ENCODE measurements at regions not wholly inside any gene's neighbourhood (a gene's known extent, or its start where the extent isn't known, plus 50 kb on each side); places are given as distances from the start of the nearest gene placed in this dataset.
"Not testable (repeated sequence)": the region's sequence is repeated elsewhere in the genome, so short reads cannot be mapped to it uniquely, and the experiment has no call there.

DNA sequence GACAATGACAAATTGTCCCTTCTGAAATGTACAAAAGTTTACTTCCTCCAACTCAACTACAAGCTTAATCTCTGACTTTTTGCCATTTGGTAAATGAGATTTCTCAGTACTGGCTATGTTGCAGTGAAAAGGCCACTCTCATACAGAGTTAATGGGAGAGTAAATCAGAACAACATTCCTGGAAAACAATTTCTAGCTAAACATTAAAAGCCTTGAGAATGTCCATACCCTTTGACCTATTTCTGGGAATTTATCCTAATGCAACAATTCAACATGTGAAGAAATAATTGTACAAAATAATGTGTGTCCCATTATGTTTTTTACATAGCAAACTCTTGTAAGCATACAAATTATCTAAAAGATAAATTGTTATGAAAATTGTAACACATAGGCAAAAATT is 56.3 kb upstream of the SPEF2 start:
- Histone ChIP-seq H3K27me3 (ENCODE audit: control insufficient read depth, insufficient read depth, low read length) (no peaks in the 10 kb centered on the region), H3K27ac (ENCODE audit: low read depth, low read length) (no peak overlapping the region), H3K4me1 (ENCODE audit: control insufficient read depth, insufficient read depth, low read length) (no peaks in the 10 kb centered on the region), H3K9ac (ENCODE audit: low read length) (no peak overlapping the region), H3K36me3 (ENCODE audit: control insufficient read depth, insufficient read depth, low read length) (no peaks in the 10 kb centered on the region), H3K4me3 (ENCODE audit: low read length) (no peak overlapping the region)

- H3K4me1 ChIP-seq (ENCODE audit: control insufficient read depth, insufficient read depth, low read length): no peaks in the 10 kb centered on the region
- no peaks in the 10 kb centered on the region for H3K36me3 ChIP-seq (ENCODE audit: control insufficient read depth, insufficient read depth, low read length)
- H3K9ac ChIP-seq (ENCODE audit: low read length): no peak overlapping the region
- H3K4me3 ChIP-seq (ENCODE audit: low read length): no peak overlapping the region
- H3K27me3 ChIP-seq (ENCODE audit: control insufficient read depth, insufficient read depth, low read length): no peaks in the 10 kb centered on the region
- no peak overlapping the region for H3K27ac ChIP-seq (ENCODE audit: low read depth, low read length)
Observed at GRCh38 chr5:35557748-35558147, 59.9 kb upstream of the SPEF2 start.

DNA sequence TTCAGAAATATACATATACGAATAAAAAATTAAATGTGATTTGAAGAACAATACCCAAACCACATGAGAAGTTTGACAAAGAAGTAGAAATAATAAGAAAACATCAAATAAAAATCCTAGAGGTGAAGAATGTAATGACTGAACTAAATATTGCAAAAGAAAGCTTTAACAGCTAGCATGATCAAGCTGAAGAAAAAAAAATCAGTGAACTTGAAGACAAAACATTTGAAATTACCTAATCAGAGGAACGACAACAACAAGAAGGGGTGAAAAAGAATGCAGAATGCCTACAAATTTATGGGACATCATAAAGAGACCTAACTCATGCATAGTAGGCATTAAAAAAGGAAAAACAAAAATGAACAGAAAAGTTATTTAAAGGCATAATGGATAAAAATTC is 60.5 kb upstream of the SPEF2 start:
- no peak overlapping the region for H3K27ac ChIP-seq (ENCODE audit: low read depth, low read length)
- no peak overlapping the region for H3K9ac ChIP-seq (ENCODE audit: low read length)
- H3K27me3 ChIP-seq (ENCODE audit: control insufficient read depth, insufficient read depth, low read length): no peaks in the 10 kb centered on the region
- H3K4me3 ChIP-seq (ENCODE audit: low read length): no peak overlapping the region
- H3K36me3 ChIP-seq (ENCODE audit: control insufficient read depth, insufficient read depth, low read length): no peaks in the 10 kb centered on the region
- no peaks in the 10 kb centered on the region for H3K4me1 ChIP-seq (ENCODE audit: control insufficient read depth, insufficient read depth, low read length)

GRCh38 chr5:35554016-35554415 is 63.6 kb upstream of the SPEF2 start:
- H3K27ac ChIP-seq (ENCODE audit: low read depth, low read length): no peak overlapping the region
- no peaks in the 10 kb centered on the region for H3K4me1 ChIP-seq (ENCODE audit: control insufficient read depth, insufficient read depth, low read length)
- H3K4me3 ChIP-seq (ENCODE audit: low read length): no peak overlapping the region
- no peaks in the 10 kb centered on the region for H3K36me3 ChIP-seq (ENCODE audit: control insufficient read depth, insufficient read depth, low read length)
- no peaks in the 10 kb centered on the region for H3K27me3 ChIP-seq (ENCODE audit: control insufficient read depth, insufficient read depth, low read length)
- no peak overlapping the region for H3K9ac ChIP-seq (ENCODE audit: low read length)

- H3K27me3 ChIP-seq (ENCODE audit: control insufficient read depth, insufficient read depth, low read length): no peaks in the 10 kb centered on the region
- no peak overlapping the region for H3K4me3 ChIP-seq (ENCODE audit: low read length)
- no peaks in the 10 kb centered on the region for H3K36me3 ChIP-seq (ENCODE audit: control insufficient read depth, insufficient read depth, low read length)
- H3K4me1 ChIP-seq (ENCODE audit: control insufficient read depth, insufficient read depth, low read length): no peaks in the 10 kb centered on the region
- no peak overlapping the region for H3K9ac ChIP-seq (ENCODE audit: low read length)
- no peak overlapping the region for H3K27ac ChIP-seq (ENCODE audit: low read depth, low read length)
Observed at GRCh38 chr5:35545190-35545589, 72.5 kb upstream of the SPEF2 start.

DNA sequence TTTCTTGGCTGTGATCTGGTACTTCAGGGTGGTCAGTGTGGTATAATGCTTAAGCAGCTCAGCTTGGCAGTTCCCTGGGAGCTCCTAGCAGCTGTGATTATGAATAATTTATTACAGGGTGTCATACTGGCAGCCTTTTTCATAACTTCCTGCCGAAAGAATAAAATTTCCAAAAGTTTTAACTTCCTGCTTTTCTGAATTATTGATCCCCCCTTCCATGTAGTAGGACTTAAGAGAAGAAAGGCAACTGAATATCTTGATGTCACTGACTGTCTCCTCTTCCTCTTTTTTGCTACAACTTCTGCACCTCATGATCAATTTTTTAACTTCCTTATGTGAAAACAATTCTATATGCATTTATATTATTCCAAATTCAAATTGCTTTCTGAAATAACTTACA is 74.3 kb upstream of the SPEF2 start:
- Histone ChIP-seq H3K27me3 (ENCODE audit: control insufficient read depth, insufficient read depth, low read length) (no peaks in the 10 kb centered on the region), H3K4me1 (ENCODE audit: control insufficient read depth, insufficient read depth, low read length) (no peaks in the 10 kb centered on the region), H3K4me3 (ENCODE audit: low read length) (no peak overlapping the region), H3K36me3 (ENCODE audit: control insufficient read depth, insufficient read depth, low read length) (no peaks in the 10 kb centered on the region), H3K27ac (ENCODE audit: low read depth, low read length) (no peak overlapping the region), H3K9ac (ENCODE audit: low read length) (no peak overlapping the region)

GRCh38 chr5:35540002-35540401 is 77.7 kb upstream of the SPEF2 start:
- Histone ChIP-seq H3K4me1 (ENCODE audit: control insufficient read depth, insufficient read depth, low read length) (no peaks in the 10 kb centered on the region), H3K4me3 (ENCODE audit: low read length) (no peak overlapping the region), H3K36me3 (ENCODE audit: control insufficient read depth, insufficient read depth, low read length) (no peaks in the 10 kb centered on the region), H3K27ac (ENCODE audit: low read depth, low read length) (no peak overlapping the region), H3K9ac (ENCODE audit: low read length) (no peak overlapping the region), H3K27me3 (ENCODE audit: control insufficient read depth, insufficient read depth, low read length) (no peaks in the 10 kb centered on the region)

- H3K4me3 ChIP-seq (ENCODE audit: low read length): no peak overlapping the region
Observed at GRCh38 chr5:35538198-35538931, 79.3 kb upstream of the SPEF2 start.

DNA sequence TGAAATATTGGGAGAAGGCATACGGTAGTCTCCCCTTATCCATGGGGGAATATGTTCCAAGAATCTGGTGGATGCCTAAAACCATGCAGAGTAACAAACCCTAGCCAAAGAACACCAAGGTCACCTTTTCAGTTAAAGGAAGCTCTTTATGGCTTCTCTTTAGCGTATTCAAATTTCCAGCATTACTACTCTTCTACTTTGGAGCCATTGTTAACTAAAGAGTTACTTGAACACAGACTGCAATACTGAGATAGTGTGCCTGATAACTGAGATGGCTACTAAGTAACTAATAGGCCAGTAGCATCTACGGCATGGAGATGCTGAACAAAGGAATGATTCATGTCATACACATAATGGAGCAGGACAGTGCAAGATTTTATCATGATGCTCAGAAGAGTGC is 84.5 kb upstream of the SPEF2 start:
- no peak overlapping the region for H3K9ac ChIP-seq (ENCODE audit: low read length)
- H3K36me3 ChIP-seq (ENCODE audit: control insufficient read depth, insufficient read depth, low read length): no peaks in the 10 kb centered on the region
- H3K27me3 ChIP-seq (ENCODE audit: control insufficient read depth, insufficient read depth, low read length): no peaks in the 10 kb centered on the region
- H3K27ac ChIP-seq (ENCODE audit: low read depth, low read length): no peak overlapping the region
- no peaks in the 10 kb centered on the region for H3K4me1 ChIP-seq (ENCODE audit: control insufficient read depth, insufficient read depth, low read length)
- H3K4me3 ChIP-seq (ENCODE audit: low read length): no peak overlapping the region

More at GRCh38 chr5:35538198-35538931, 79.3 kb upstream of the SPEF2 start:
- no peaks in the 10 kb centered on the region for H3K27me3 ChIP-seq (ENCODE audit: control insufficient read depth, insufficient read depth, low read length)
- no peak overlapping the region for H3K9ac ChIP-seq (ENCODE audit: low read length)
- H3K4me1 ChIP-seq (ENCODE audit: control insufficient read depth, insufficient read depth, low read length): no peaks in the 10 kb centered on the region
- no peak overlapping the region for H3K27ac ChIP-seq (ENCODE audit: low read depth, low read length)
- no peaks in the 10 kb centered on the region for H3K36me3 ChIP-seq (ENCODE audit: control insufficient read depth, insufficient read depth, low read length)

DNA sequence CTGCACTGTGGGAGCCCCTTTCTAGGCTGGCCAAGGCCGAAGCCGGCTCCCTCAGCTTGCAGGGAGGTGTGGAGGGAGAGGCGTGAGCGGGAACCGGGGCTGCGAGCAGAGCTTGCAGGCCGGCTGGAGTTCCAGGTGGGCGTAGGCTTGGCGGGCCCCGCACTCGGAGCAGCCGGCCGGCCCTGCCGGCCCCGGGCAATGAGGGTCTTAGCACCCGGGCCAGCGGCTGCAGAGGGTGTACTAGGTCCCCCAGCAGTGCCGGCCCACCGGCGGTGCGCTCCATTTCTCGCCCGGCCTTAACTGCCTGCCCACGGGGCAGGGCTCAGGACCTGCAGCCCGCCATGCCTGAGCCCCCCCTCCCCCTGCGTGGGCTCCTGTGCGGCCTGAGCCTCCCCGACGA is 86.1 kb upstream of the SPEF2 start:
- H3K4me1 ChIP-seq (ENCODE audit: control insufficient read depth, insufficient read depth, low read length); H3K9ac ChIP-seq (ENCODE audit: low read length); H3K27me3 ChIP-seq (ENCODE audit: control insufficient read depth, insufficient read depth, low read length); H3K27ac ChIP-seq (ENCODE audit: low read depth, low read length); H3K36me3 ChIP-seq (ENCODE audit: control insufficient read depth, insufficient read depth, low read length); H3K4me3 ChIP-seq (ENCODE audit: low read length): not testable (repeated sequence)

DNA sequence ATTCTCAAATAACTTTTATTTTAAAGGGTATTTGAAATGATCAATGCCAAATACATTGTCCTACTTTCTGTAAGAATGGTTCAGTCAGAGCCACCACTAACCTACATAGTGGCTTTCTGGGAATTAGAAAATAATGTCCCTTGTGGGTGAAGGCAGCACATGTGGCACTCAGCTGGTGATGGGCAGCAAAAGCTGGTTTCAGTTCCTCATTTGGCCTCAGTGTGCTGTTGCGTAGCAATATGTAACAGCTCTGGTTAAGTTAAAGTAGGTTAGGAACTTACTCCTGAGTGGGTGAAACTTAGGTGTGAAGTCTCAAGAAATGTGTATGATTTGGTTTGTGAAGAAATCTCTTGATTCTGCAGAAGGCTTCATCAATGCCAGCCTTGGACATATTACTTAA is 99.6 kb upstream of the SPEF2 start:
- Histone ChIP-seq H3K4me1 (ENCODE audit: control insufficient read depth, insufficient read depth, low read length) (no peaks in the 10 kb centered on the region), H3K9ac (ENCODE audit: low read length) (no peak overlapping the region), H3K36me3 (ENCODE audit: control insufficient read depth, insufficient read depth, low read length) (no peaks in the 10 kb centered on the region), H3K27ac (ENCODE audit: low read depth, low read length) (no peak overlapping the region), H3K4me3 (ENCODE audit: low read length) (no peak overlapping the region), H3K27me3 (ENCODE audit: control insufficient read depth, insufficient read depth, low read length) (no peaks in the 10 kb centered on the region)

DNA sequence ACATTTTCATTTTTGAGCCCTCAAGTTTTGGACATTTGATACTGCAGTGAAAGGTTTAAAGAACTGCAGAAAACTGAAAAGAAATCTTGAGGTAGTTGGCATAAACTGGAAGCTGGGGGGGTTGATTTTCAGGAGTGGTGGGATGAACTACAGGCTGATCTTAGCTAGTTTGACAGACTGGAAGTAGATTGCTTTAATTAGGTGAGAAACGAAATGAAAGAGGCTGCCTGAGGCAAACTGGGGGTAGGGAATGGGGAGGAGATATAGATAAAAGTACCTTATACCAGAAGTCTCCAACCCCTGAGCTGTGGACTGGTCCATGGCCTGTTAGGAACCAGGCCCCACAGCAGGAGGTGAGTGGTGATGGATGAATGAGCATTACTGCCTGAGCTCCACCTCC is 101.4 kb upstream of the SPEF2 start:
- Histone ChIP-seq H3K4me3 (ENCODE audit: low read length) (no peak overlapping the region), H3K36me3 (ENCODE audit: control insufficient read depth, insufficient read depth, low read length) (no peaks in the 10 kb centered on the region)

GRCh38 chr5:35513612-35514011 is 104.1 kb upstream of the SPEF2 start:
- no peak overlapping the region for H3K27ac ChIP-seq (ENCODE audit: low read depth, low read length)
- H3K36me3 ChIP-seq (ENCODE audit: control insufficient read depth, insufficient read depth, low read length): no peaks in the 10 kb centered on the region
- H3K27me3 ChIP-seq (ENCODE audit: control insufficient read depth, insufficient read depth, low read length): no peaks in the 10 kb centered on the region
- no peak overlapping the region for H3K4me3 ChIP-seq (ENCODE audit: low read length)
- no peak overlapping the region for H3K9ac ChIP-seq (ENCODE audit: low read length)
- no peaks in the 10 kb centered on the region for H3K4me1 ChIP-seq (ENCODE audit: control insufficient read depth, insufficient read depth, low read length)

More for the DNA sequence above, 101.4 kb upstream of the SPEF2 start:
- Histone ChIP-seq H3K27me3 (ENCODE audit: control insufficient read depth, insufficient read depth, low read length) (no peaks in the 10 kb centered on the region), H3K9ac (ENCODE audit: low read length) (no peak overlapping the region), H3K27ac (ENCODE audit: low read depth, low read length) (no peak overlapping the region), H3K4me1 (ENCODE audit: control insufficient read depth, insufficient read depth, low read length) (no peaks in the 10 kb centered on the region)
